ENCODE measurements at regions not wholly inside any gene's neighbourhood (a gene's known extent, or its start where the extent isn't known, plus 50 kb on each side); places are given as distances from the start of the nearest gene placed in this dataset.
"Not testable (repeated sequence)": the region's sequence is repeated elsewhere in the genome, so short reads cannot be mapped to it uniquely, and the experiment has no call there.

DNA sequence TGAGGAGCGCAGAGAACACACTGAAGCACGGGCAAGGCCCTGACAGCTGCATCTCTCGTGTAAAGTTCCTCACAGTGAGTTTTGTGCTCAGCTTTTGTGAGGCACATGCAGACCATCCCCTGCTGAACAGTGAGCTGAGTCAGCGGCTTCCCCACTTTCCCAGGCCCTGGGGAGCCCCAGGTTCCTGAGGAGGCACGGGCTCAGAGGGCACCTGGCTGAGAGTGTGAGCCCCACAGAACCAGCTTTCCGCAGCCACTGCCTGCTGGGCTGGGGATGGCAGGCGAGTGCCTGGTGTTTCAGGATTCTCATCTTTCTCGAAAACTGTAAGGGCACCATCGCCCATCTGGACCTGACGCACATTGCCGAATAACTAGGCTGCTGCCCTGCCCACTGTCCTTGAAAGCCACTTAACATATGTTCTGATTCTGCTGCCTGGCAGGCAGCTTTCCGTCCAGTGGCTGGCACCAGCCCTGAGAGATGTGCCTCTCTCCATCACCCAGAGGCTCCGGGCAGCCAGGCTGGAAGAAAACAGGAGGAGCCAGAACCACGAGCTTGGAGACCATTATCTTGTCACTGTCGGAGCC, 266.7 kb upstream of the FOXF1 start:
- DNase-seq: no peak

DNA sequence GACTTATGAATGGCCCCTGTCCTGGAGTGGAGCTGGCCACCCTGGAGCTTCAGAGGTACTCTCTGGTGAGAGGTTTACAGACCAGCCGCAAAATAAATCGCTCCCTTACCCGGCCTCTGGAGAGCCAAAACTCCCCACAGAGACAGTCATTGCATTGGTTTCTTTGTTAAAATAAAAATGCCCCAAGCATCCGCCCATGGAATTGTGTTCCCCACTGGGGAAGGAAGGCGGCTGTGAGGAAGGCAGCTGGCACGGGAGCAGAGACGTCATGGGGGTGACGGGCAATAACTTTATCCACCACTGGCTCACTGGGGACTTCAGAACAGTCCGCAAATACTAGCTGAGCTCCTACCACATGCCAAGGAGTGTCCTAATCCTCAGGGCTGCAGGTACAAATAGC, 266.2 kb upstream of the FOXF1 start:
- no peak for DNase-seq

DNA sequence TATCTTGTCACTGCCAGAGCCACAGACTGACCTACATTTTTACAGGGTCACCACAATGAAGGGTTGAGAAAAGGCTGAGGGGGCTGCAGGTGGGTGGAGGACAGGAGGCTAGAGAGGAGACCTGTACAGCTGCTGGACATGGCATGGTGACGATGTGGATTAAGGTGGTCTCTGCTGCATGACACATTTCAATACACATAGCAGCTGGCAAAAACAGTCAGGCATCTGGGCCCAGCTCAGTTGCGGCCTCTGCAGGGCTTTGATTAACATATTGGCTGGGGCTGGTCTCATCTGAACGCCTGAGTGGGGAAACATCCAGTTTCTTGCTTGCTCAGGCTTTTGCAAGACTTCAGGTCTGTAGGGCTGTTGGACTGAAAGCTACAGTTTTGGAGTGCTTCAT, 265.4 kb upstream of the FOXF1 start:
- no peak for DNase-seq

DNA sequence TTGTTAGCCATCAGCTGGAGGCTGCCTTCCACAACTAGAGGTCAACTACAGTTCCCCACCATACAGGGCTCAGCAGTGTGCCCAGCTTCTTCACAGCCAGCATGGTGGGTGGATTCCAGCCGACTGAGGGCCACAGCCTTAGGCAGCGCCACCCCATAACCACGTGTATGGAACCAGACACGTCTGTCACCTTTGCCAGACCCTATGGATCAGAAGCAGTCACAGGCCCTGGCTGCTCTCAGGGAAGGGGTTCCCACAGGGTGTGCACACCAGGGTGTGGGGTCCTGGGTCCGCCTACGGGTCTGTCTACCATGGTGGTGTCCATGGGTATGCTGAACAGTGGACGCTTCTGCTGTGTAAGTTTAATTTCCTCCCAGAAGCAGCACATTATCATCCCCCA, 265.0 kb upstream of the FOXF1 start:
- DNase-seq: no peak

DNA sequence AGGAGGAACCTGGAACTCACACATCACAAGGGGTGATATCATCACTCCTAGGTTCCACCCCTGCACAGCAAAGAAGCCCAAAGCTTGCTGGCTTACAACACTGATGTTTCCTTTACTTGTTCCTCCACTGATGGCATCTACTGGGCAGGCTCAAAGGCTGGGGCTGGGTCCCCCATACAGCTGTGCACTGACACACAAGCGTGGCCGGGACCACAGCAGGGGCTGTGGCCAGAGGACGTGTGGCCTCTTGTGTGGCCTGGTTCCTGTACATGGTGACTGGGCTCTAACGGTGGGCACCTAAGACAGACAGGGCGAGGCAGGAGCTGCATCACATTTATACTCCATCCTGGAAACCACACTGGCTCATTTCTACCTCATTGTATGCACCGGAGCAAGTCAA, 264.4 kb upstream of the FOXF1 start:
- no peak for DNase-seq

DNA sequence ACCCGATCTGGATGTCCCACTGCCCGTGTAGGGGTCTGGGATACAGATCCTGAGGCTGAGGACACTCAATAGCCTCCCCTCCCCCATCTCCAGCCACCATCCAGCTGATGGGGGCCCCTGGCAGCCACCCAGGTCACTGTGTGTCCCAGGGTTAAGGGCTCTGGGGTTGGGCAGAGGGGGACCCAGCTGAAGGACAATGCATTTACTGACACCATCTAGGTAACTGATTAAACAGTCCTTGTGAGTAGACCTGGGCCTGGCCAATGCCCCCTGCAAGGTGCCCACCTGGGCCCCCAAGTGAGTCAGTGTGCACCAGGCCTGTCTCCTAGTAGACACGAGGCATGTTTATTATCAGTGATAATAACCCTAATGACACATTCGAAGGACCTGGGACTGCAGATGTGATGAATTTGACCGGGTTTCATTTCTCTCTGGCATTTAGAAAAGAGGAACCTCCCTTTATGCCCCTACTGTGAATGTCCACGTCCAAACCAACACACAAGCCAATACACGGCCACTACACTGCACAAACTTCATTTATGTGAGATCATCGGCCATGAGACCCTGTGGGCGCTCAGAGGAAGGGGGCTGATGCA, 261.9 kb upstream of the FOXF1 start:
- DNase-seq: no peak

DNA sequence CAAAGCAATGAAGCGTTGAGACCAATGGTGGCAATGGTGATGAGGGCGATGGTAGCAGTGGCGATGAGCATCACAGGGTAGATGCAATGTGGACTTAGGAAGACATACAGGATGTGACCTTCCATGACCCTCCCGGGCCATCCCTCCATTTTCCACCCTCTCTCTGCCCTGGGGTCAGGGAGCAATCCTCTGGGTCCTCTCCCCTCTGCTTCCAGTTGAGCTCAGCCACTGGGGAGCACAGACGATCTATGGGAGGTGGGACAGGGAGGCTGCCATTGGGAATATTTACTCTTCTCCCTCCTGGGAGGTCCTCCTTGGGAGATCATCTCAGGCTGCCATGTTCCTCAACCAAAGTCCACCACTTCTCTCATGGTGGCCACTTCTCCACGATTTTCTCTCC, 260.7 kb upstream of the FOXF1 start:
- DNase-seq: no peak

DNA sequence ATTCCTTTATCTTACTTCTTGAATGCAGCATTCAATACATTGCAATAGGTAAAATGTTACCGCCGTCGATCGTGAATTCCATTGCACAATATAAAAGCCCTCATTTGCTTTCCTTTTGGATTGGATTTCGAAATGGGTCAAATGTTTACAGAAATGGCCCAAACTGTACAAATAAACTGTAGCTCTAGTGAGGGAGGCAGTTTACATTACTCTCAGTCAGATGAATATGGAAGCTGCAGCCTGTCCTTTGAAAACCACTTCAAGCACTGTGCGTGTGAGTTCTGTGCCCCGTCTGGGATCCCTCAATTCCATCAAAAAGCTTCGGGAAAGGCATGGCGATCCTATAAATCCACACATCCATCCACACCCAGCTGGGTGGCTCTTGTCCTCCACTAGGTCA, 258.6 kb upstream of the FOXF1 start:
- no peak for DNase-seq

DNA sequence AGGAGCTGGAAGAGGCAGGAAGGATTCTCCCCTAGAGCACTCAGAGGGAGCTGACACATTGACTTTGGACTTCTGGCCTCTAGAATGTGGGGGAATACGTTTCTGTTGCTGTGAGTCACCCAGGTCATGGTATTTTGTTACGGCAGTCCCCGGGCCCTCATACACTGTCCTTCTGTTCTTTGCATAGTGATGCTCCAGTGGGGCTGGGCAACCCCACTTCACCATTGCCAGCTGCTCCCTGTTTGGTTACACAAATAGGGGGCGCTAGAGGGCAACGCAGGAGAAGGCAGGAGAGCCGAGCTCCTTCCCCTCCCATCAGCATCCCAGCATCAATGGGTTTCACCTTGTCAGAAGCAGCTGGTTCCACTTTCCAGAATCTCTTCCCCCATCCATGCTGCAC, 257.7 kb upstream of the FOXF1 start:
- peak; percentile 7 for DNase-seq

DNA sequence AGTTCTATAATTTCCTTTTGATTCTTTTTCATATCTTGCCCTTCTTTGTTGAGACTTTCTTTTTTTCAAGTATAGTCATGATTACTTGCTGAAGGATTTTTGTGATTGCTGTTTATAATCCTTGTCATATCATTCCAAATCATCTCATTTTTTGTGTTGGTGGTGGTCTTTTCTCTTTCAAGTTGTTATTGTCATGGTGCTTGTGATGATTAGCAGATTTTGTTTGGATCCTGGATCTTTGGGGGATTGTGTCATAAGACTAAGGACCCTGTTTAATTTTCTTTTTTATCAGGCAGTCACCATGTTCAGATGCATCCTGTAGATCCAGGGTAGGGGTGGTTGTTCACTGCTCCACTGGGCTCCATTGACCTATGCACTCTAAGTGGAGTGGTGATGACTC, 254.4 kb upstream of the FOXF1 start:
- no peak for DNase-seq

DNA sequence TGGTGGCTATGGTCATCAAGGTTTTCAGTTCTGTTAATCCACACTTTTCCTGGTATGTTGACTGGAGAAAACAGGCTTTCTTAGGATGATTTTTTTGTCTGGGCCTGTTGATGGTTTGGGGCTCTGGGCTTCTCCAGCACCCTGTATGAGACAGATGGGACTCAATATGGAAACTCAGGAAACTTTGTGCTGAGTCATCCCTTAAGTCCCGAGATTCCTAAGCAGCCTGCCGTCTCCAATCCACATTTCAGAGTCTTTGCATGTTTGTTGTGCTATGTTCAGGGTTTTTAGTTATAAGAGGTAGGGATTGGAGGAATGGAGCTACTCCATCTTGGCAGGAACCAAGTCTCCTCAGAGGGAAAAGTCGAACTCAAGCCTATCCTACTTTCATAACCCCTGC, 253.3 kb upstream of the FOXF1 start:
- no peak for DNase-seq

DNA sequence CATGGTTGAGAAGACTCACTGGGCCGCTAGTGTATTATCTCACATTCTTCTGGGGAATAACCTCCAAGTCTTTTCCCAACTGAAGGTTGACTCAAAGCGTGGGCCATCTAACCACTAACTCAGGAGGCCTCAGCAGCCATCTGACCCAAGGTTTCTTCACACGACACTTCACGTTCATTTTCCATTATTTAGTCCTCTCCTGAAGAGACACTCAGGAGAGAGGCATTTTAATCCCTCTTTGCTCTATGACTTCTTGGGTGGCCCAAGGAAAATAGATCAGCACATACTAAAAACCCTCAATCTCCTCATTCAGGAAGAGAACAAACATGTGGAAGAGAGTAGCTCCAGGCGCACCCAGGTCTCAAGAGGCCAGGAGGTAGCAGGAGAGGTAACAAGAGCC, 252.8 kb upstream of the FOXF1 start:
- DNase-seq: no peak

DNA sequence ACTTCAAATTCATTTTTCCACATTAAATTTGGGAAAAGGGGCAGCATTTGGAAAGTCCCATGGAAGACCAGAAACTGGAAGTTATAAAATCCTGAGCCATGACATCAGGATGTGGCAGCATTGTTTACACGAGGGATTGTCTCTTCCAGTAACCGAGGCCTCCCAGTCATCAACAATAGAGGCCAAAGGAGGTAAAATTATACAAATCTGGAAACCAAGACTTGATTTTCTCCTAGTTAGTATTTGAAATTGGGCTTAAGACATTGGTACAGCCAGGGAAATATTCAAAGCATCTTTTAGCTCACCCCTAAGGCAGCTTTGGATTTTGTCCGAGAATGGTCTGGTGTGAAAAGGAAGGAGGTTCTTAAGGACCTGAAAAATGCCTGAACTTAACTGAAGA, 251.6 kb upstream of the FOXF1 start:
- no peak for DNase-seq

DNA sequence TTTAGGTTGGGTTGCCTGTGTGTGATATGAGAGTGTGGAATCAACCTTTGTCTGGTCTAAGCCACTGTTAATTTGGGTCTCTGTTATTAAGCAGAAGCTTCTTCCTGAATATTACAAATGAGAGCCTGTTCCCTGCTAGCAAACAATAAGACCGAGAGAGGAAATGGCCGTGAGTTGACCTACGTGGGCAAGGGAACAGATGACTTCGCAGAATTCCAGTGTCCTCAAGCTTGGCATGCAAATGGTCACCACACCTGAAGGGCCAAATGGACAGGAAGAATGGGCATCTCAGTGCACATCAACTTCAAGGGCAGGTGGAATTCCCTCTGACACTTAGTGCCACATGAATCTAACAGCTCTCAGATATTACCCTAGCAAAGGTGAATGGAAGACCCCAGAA, 250.8 kb upstream of the FOXF1 start:
- DNase-seq: no peak

DNA sequence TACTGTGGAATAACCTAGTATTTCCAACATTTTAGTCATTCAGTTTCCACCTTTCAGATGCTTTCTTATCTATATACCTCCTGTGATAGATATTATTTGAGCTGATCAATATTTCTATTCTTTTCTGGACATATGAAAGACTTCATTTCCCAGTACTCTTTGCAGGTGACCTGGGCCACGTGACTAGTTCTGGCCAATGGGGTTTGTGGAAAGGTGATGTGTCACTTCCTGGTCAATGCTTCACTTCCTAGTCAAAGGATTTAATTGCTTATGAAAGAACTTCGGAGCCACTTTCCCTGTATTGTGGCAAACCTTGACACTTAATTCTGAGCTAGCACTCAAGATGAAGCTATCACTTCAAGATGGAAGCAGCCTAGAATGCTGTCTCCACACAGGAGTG, 248.9 kb upstream of the FOXF1 start:
- DNase-seq: no peak

DNA sequence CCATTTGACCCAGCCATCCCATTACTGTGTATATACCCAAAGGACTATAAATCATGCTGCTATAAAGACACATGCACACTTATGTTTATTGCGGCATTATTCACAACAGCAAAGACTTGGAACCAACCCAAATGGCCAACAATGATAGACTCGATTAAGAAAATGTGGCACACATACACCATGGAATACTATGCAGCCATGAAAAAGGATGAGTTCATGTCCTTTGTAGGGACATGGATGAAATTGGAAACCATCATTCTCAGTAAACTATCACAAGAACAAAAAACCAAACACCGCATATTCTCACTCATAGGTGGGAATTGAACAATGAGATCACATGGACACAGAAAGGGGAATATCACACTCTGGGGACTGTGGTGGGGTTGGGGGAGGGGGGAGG, 242.7 kb upstream of the FOXF1 start:
- not testable (repeated sequence) for DNase-seq

DNA sequence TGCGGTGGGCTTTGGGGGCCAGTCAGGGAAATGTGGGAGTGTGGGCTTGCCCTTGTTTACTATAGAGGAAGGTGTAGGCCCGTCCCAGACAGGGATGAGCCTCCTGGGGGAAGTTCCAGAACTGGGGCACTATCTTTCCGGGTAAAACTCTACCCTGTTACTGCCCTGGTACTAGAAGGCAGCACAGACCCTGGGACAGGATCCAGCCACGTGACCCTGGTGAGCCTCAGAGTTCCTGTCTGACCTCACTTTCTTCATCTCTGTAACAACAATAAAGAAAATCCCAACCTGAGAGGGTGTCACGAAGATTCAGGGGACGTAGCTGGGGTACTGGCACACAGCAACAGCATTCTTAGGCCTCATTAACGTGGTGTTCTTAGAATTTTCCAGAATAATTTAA, 239.6 kb upstream of the FOXF1 start:
- DNase-seq: no peak

DNA sequence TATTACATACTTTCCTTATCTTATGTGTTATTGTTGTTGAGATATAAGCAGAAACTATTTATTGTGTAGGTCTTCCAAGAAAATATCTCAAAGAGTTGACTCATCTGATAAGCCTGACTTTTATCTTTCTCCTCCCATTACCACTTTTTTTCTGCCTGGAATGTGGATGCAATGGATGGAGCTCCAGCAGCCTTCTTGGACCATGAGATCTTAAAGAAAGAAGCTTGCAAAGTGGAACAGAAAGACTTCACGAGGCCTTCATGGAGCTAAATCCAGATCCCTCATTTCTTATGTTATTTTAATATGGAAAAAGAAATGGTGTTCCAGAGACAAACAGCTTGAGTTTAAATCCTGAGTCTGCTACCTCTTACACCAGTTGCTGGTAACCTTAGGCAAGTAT, 237.6 kb upstream of the FOXF1 start:
- no peak for DNase-seq

DNA sequence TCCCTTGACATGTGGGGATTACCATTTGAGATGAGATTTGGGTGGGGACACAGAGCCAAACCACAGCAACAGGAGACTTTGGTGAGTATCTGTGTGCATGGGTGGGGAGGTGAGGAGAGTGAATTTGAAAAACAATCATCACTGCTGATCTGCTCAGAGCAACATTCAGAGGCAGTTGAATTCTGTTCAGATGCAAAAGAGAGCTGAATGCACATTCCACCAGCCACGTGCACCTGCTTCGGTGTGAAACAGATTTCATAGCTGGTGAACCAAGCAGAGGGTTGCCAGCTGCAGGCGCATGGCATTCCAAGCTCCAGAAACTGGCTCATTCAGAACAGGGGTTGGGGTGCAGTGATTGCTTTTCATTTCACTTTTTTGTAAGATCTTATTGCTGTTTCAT, 233.1 kb upstream of the FOXF1 start:
- no peak for DNase-seq

DNA sequence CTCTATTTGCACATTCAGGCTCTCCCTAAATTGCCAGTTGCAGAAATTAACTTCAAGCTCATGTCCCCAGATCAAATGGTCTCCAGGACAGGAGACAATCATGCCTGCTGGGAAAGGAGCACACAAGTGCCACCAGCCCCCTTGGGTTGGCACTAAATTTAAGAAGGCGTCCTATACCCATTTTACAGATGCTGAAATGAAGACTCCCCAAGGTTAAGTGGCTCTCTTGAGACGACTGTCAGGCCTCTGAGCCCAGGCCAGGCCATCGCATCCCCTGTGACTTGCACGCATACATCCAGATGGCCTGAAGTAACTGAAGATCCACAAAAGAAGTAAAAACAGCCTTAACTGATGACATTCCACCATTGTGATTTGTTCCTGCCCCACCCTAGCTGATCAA, 232.5 kb upstream of the FOXF1 start:
- not testable (repeated sequence) for DNase-seq

DNA sequence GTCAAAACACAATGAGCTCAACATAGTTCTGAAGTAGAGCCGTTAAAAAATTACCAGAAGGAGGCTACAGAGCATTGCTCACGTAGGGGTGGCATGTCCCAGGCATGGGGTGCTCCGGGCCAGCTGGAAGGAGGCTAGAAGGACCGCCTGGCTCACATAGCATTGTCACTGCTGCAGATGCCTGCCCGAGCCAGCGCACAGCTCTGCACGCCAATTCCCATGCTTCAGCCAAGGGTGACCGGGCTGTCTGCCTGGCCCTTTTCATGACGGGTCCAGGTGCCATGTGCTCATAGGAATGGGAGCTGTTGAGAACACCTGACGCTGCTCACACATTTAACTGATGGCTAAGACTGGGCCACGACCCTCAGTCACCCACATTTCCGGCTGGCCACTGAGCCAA, 228.9 kb upstream of the FOXF1 start:
- DNase-seq: no peak

DNA sequence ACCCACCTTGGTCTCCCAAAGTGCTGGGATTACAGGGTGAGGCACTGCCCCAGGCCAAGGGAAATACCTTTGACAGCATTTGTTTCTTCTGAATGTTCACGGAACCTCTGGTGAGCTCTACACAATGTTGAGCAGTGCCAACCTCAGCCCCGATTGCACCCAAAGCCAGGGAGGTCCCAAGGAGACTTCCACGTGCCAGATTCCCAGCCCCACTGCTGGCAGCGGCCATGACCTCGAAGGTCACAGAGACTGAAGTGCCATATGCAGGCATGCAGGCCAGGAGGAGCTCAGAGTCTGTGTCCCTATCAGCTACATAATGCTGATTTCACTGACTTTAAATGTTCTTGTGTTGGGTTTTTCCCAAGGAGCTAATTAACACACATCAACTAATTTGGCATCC, 226.4 kb upstream of the FOXF1 start:
- DNase-seq: no peak

DNA sequence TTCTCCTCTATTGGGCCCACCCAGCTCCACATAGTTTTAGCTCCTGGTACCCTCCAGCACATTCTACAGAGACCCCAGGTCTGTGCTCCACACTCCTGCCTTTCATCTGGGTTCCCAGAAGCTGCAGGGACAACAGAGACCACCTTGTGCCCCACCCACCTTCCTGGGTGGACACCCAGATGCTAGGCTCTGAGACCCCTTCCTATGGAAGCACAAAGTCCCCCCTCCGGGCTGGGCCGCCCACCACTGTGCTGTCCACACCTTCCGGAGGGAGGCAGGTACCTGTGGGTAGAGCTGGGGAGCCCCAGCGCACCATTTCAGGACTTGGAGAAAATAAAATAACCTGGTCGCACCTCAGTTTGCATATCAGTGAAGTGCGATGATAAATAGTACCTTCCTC, 224.9 kb upstream of the FOXF1 start:
- no peak for DNase-seq

DNA sequence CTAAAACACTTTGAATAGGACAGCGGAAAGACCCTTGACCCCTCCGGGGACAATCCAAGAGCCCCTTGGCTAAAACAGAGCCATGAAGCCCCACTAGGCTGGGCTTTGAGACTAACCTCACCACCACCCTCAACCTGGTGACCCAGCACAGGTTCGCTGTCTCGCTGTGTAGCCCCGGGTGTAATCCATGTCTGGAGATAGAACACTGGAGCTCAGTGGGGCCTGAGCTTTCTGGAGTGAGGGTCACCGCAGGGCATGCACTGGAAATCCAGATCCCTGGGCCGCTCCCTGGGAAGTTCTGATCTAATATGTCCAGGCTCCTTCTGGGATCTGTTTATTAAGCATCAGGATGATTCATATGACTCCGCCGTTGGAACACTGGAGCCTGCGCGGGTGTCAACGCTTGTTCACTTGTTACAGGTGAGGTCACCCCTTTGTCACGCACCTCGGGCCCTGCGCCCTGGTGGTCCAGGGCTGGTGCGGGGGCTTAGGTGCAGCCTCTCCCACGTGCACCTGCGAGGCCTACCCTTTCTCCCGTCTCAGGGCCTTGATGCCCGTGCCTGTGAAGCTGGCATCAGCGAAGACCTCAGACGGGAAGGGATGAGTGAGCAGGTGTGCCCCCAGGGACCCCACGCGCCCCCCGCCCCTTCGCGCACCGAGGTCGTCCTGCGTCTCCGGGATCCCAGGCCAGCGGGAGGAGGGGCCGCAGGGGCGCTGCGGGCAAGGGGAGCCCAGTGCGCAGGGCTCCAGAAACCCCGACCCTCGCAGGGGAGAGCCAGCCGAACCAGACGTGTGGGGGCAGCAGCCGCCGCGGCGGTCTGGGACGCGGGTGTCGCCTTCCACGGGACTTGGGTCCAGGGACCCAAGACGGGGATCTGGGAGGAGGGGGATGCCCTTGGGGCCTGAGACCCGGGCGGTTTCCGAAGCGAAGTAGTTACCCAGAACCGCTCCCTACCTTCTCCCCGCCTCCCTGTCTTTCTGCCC, 224.1 kb upstream of the FOXF1 start:
- DNase-seq: no peak
